NCI-H774 (cell line): ENCODE measurements at regions not wholly inside any gene's neighbourhood (a gene's known extent, or its start where the extent isn't known, plus 50 kb on each side); places are given as distances from the start of the nearest gene placed in this dataset.
"Not testable (repeated sequence)": the region's sequence is repeated elsewhere in the genome, so short reads cannot be mapped to it uniquely, and the experiment has no call there.

Source experiments
- DNase-seq: peaks from one replicate; lab custom pipeline; 2025; lab: John Stamatoyannopoulos, UW

- no peak for DNase-seq
Observed at GRCh38 chr7:149633976-149634945, 136.7 kb upstream of the ZNF746 start.

- not testable (repeated sequence) for DNase-seq
Observed at GRCh38 chr7:149628361-149629149, 130.9 kb upstream of the ZNF746 start.

- DNase-seq: no peak
Observed at GRCh38 chr7:149627911-149628310, 130.3 kb upstream of the ZNF746 start.

- no peak for DNase-seq
Observed at GRCh38 chr7:149626972-149627371, 129.4 kb upstream of the ZNF746 start.

GRCh38 chr7:149625947-149626392, 128.4 kb upstream of the ZNF746 start:
- no peak for DNase-seq

GRCh38 chr7:149625340-149625946, 127.8 kb upstream of the ZNF746 start:
- peak; percentile 13 for DNase-seq

GRCh38 chr7:149624419-149625339, 127.1 kb upstream of the ZNF746 start:
- peak; percentile 83 for DNase-seq

- no peak for DNase-seq
Observed at GRCh38 chr7:149624006-149624405, 126.4 kb upstream of the ZNF746 start.

- not testable (repeated sequence) for DNase-seq
Observed at GRCh38 chr7:149623262-149623997, 125.8 kb upstream of the ZNF746 start.

GRCh38 chr7:149622444-149623210, 125.0 kb upstream of the ZNF746 start:
- no peak for DNase-seq

- no peak for DNase-seq
Observed at GRCh38 chr7:149621776-149622175, 124.2 kb upstream of the ZNF746 start.

- DNase-seq: no peak
Observed at GRCh38 chr7:149620961-149621360, 123.4 kb upstream of the ZNF746 start.

- no peak for DNase-seq
Observed at GRCh38 chr7:149616898-149617297, 119.3 kb upstream of the ZNF746 start.

- DNase-seq: no peak
Observed at GRCh38 chr7:149615690-149616270, 118.2 kb upstream of the ZNF746 start.

- DNase-seq: no peak
Observed at GRCh38 chr7:149610441-149611011, 112.9 kb upstream of the ZNF746 start.

GRCh38 chr7:149608168-149608567, 110.6 kb upstream of the ZNF746 start:
- DNase-seq: no peak

- DNase-seq: no peak
Observed at GRCh38 chr7:149607683-149608082, 110.1 kb upstream of the ZNF746 start.

GRCh38 chr7:149606826-149607225, 109.2 kb upstream of the ZNF746 start:
- no peak for DNase-seq

- no peak for DNase-seq
Observed at GRCh38 chr7:149605696-149606095, 108.1 kb upstream of the ZNF746 start.
